Cardiac septum (tissue), 1 donor: ENCODE measurements at regions not wholly inside any gene's neighbourhood (a gene's known extent, or its start where the extent isn't known, plus 50 kb on each side); places are given as distances from the start of the nearest gene placed in this dataset.
A peak's percentile ranks its signal among the peaks of the same experiment; 100 is the strongest.

Source experiments
- DNase-seq: peaks from one replicate; pipeline ENCODE4 v3.0.0-alpha.2; 2020; ENCODE audit warnings: low spot score
- intact Hi-C: fragments of 100-400 bp; cut with DNase I; formaldehyde crosslinking; loops from one replicate; pipeline ENCODE4 v1.14.0; 2022
- donor health status: DM: no; HTN: no; CAD: no.

- intact Hi-C loops, result no loop called here
- no peak for DNase-seq
These were observed 83.1 kb upstream of the MSX1 start for GRCh38 chr4:4776335-4776734.

GRCh38 chr4:4775493-4776004 lies 83.9 kb upstream of the MSX1 start:
- intact Hi-C loops, result no loop called here
- DNase-seq, result no peak

GRCh38 chr4:4772534-4772933 lies 86.9 kb upstream of the MSX1 start:
- intact Hi-C loops, result no loop called here
- no peak for DNase-seq

- intact Hi-C loops, result no loop called here
- DNase-seq, result no peak
These were observed 88.3 kb upstream of the MSX1 start for GRCh38 chr4:4771160-4771559.

- DNase-seq, result no peak
These were observed 88.9 kb upstream of the MSX1 start for GRCh38 chr4:4770610-4771009.

GRCh38 chr4:4766564-4766963 lies 92.9 kb upstream of the MSX1 start:
- intact Hi-C loops, result no loop called here
- DNase-seq, result no peak

More at GRCh38 chr4:4770610-4771009, 88.9 kb upstream of the MSX1 start:
- intact Hi-C loops, result no loop called here

GRCh38 chr4:4765811-4766210 lies 93.7 kb upstream of the MSX1 start:
- intact Hi-C loops, result no loop called here

GRCh38 chr4:4764558-4764905 lies 94.9 kb upstream of the MSX1 start:
- DNase-seq, result no peak
- intact Hi-C loops, result no loop called here

More at GRCh38 chr4:4765811-4766210, 93.7 kb upstream of the MSX1 start:
- DNase-seq, result no peak

- DNase-seq, result no peak
- intact Hi-C loops, result no loop called here
These were observed 95.5 kb upstream of the MSX1 start for GRCh38 chr4:4763822-4764557.

- intact Hi-C loops, result no loop called here
- peak; percentile 29 for DNase-seq
These were observed 96.3 kb upstream of the MSX1 start for GRCh38 chr4:4762909-4763821.

GRCh38 chr4:4762300-4762699 lies 97.2 kb upstream of the MSX1 start:
- DNase-seq, result no peak
- intact Hi-C loops, result no loop called here

- DNase-seq, result no peak
- intact Hi-C loops, result no loop called here
These were observed 98.1 kb upstream of the MSX1 start for GRCh38 chr4:4761128-4761982.

- no peak for DNase-seq
- intact Hi-C loops, result no loop called here
These were observed 99.6 kb upstream of the MSX1 start for GRCh38 chr4:4759883-4760282.

- intact Hi-C loops, result no loop called here
- DNase-seq, result no peak
These were observed 100.2 kb upstream of the MSX1 start for GRCh38 chr4:4759232-4759631.

GRCh38 chr4:4758681-4759080 lies 100.8 kb upstream of the MSX1 start:
- intact Hi-C loops, result no loop called here
- DNase-seq, result no peak

GRCh38 chr4:4755306-4755705 lies 104.2 kb upstream of the MSX1 start:
- DNase-seq, result no peak
- intact Hi-C loops, result no loop called here

- intact Hi-C loops, result no loop called here
- peak; percentile 27 for DNase-seq
These were observed 104.8 kb upstream of the MSX1 start for GRCh38 chr4:4754641-4755040.

- DNase-seq, result no peak
These were observed 105.8 kb upstream of the MSX1 start for GRCh38 chr4:4753643-4754042.

GRCh38 chr4:4752576-4753401 lies 106.7 kb upstream of the MSX1 start:
- peak; percentile 12 for DNase-seq
- intact Hi-C loops, result no loop called here

More at GRCh38 chr4:4753643-4754042, 105.8 kb upstream of the MSX1 start:
- intact Hi-C loops, result no loop called here
